ENCODE measurements at regions not wholly inside any gene's neighbourhood (a gene's known extent, or its start where the extent isn't known, plus 50 kb on each side); places are given as distances from the start of the nearest gene placed in this dataset.

- no peak for TF ChIP-seq POLR2A (IDR thresholded peaks at IDR 0.05; ENCODE audit: low read depth, low read length)
- no peak for TF ChIP-seq POLR2AphosphoS5 (IDR thresholded peaks at IDR 0.05; ENCODE audit: low read depth, low read length)
- TF ChIP-seq TAF1 (IDR thresholded peaks at IDR 0.05; ENCODE audit: borderline replicate concordance, low read depth, low read length) = no peak
Observed at GRCh38 chr13:44013758-44014291, 134.1 kb downstream of the LACC1 start.

Measured in GM12892 (cell line).